Posterior cingulate gyrus (tissue), 11 donors: ENCODE measurements at regions not wholly inside any gene's neighbourhood (a gene's known extent, or its start where the extent isn't known, plus 50 kb on each side); places are given as distances from the start of the nearest gene placed in this dataset.
"Not testable (repeated sequence)": the region's sequence is repeated elsewhere in the genome, so short reads cannot be mapped to it uniquely, and the experiment has no call there.

Experiments used
- DNase-seq, 10 donors: peaks; one replicate each; pipeline versions ENCODE4 v3.0.0 to v3.0.0-alpha.2; 2020 to 2021; ENCODE audit warnings: mixed read lengths in 3 of 10
- intact Hi-C: fragments of 100-400 bp; cut with DNase I; formaldehyde crosslinking; loops from one replicate; pipeline ENCODE4 v1.15.1; 2023

DNA sequence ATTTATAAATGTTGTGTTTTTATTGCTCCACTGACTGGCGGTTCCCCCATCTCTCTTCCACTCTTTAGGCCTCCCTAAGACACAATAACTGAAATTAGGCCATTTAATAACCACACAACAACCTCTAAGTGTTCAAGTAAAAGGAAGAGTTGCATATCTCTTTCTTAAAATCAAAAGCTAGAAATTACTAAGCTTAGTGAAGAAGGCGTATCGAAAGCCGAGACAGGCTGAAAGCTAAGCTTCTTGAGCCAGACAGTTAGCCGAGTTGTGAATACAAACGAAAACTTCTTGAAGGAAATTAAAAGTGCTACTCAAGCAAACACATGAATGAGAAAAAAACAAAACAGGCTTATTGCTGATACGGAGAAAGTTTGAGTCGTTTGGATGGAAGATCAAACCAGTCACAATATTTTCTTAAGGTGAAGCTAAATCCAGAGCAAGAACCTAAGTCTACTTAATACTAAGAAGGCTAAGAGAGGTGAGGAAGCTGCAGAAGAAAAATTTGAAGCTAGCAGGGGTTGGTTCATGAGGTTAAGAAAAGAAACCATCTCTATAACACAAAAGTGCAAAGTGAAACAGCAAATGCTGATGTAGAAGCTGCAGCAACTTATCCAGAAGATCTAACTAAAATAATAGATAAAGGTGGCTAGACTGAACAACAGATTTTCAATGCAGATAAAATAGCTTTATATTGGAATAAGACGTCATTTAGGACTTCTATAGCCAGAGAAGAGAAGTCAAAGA lies 194.0 kb upstream of the TTC29 start:
- DNase-seq = no peak
- intact Hi-C loops = no loop called here

DNA sequence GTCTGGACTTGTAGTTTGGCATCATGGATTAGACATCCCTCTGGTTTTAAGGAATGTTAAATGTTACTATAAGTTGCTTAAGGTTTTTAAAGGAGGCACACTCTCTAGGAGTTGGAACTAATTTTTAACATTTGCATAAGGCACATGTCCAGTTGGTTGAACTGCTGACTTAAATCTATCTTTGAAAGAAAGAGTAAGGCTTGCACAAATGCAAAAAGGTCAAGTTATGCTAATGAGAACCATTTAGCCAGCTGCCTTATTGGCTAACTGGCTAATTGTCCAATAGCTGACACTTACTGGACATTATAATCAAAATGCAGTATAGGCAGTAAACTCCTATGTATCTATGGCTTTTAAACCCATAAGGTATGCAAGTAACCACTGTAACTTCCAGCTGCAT lies 206.1 kb upstream of the TTC29 start:
- intact Hi-C loops = no loop called here
- DNase-seq = no peak

DNA sequence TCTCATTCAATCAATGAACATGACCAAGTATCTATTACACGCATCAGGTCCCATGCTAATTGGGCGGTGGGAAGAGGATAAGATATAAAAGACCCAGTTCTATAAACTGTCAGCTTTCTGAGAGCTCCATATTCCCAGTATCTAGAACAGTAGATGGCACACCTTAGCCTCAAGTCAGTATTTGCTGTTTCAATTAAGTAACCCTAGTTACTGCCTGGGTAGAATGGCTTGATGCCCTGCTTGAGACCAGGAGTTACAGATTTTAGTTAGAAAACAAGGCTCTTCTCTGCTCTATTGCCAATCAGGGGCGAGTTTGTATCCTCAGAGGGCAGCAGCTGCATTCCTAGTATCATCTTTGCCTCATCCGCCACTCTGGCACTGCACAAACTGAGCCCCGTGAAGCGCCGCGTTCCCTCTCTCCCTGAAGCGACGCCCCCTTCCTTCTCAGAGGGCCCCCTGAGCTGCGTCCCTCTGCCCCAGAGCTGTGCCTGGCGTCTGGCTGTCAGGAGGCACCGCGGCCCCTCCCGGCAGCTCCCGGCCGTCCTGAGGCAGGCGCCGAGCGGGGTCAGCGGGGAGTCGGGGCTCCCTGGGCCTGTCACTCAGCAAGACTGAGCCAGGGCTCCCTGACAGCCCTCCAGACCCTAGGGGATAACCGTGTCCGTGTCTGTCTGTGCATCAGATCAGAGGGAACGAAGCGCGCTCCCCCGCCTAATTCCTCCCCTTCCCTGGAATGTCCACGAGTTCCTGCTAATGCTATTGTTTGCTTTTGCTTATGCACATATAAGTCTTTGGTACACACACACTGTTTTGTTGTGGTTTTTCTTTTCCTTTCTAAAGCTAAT lies 212.4 kb upstream of the TTC29 start:
- intact Hi-C loops = no loop called here
- DNase-seq = peak in 9 of 10 donors; percentile 13 to 86 (median 30)

DNA sequence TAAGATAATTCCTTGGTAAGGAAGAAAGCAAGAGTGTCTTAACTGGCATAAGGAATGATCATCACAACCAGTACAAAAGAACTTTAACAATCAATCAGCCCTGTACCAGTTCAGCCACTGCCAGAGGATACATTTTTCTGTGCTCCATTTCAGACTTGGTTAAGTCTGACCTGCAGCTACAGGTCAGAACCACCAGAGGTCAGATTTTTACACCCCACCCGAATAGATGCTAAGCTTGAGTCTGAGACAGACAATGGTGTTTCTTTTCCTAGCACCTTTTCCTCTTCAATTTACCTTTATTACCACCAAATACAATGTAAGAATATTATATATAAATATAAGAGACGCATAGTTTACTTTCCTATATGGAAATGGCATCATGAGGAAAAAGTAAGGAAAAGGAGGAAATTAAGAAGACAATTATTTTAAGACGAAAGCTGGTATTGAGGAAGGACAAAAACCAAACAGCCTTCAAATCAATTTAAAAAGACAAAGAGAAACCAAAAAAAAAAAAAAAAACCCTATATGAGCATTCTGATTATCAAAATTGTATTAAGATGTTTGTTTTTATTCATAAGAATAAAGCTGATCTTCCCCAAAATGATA lies 215.3 kb upstream of the TTC29 start:
- DNase-seq = no peak
- intact Hi-C loops = loop anchor here (1.0 to 10.0 kb wide), 2 partner anchors 354 to 429 kb away; no protein-coding TSS in a partner anchor

DNA sequence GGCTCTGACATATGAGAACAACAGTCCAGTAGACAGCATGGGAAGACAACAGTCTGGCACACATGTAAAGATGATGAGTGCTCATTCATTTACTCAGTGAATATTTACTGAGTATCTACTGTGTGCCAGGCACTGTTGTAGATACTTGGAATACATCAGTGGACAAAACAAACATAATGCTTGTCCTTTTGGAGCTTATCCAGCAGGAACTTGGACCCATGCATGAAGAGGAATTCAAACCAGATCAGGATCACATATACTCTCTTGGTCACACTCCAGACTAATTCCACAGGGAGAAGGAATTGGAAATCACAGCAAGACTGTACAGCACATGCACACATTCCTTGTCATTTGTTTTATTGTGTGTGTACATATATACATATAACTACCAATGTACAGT lies 217.6 kb upstream of the TTC29 start:
- intact Hi-C loops = loop anchor here (10.0 kb wide), 1 partner anchor 351 kb away; no protein-coding TSS in a partner anchor
- DNase-seq = no peak

DNA sequence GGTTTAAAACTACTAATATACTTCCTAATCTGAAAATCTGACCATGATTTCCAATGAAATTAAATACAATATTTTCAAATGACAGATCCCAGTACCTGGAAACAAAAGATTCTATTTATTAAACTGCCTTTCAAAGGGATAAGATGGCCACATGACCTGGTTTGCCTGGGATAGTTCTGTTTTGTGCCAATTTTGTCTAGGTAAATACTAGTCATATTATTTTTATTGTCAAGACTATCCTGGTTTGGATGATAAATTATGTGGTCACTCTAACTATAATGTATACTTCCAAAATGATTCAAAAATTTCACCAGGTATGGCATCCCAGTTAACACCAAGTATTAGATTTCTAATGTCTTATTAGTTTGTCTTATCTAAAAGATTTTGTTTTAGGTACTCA lies 222.5 kb upstream of the TTC29 start:
- DNase-seq = not testable (repeated sequence)
- intact Hi-C loops = loop anchor here (10.0 kb wide), 1 partner anchor 347 kb away; no protein-coding TSS in a partner anchor

DNA sequence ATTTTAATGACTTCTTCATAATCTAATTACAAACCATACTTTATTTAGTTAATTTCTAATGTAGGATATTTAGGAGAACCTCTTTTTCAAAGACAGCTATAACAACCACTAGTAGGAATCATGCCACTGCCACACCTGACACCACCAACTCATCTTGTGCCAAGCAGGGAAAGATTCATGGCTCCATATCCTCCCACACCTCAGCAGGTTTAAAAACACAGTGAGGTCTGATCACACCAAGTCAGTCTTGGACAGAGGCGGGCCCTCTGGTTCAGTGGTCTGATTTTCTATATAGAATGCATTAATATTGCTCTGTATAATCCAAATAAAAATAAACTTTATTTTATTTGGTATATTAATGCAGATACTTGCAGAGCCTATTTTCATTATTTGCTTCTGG lies 227.7 kb upstream of the TTC29 start:
- intact Hi-C loops = no loop called here

DNA sequence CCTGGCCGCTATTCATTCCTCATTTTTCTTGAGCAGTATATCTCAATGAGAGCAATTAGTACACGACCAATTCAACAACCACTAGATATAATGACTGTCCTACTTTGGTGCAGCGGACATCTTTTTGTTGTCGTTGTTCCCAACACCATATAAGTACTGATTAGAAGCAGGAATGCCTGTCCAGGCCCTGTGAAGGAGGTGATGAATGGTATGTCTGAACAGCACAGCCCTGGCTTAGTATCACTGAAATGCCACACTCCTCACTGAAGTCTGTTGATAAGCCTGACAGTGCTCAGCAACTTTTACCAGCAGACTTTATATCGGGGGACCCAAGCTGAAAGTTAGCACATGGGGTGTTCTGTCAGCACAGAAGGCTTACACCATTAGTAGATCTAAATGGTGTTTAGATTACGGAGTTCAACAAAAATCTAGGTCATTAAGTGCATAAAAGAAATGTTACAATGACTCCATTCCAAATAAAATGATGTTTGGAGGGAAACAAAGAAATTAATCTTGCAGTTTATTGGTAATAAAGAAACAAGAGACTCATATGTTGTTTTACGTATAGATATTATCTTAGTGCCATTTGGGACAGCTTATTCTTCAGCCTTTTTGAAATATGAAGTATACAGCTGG lies 228.3 kb upstream of the TTC29 start:
- intact Hi-C loops = no loop called here
- DNase-seq = no peak

More for the DNA sequence above, 227.7 kb upstream of the TTC29 start:
- no peak for DNase-seq

DNA sequence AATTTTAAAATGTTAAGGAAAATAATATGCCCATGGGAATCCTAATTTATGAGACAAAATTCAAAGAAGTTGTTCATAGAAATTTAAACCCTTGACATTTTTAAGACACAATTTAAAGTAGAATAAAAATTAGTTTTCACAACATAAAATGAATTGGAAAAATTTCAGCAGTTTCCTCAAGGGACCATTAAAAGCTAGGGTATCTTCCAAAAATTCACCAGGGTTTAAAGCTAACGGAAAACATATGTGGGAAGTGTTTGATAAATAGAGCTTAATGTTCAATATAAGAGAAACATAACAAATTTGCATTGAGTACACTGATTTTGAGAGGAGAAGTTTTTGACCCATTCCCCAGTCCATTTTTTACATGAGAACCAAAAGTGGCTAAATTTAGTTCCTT lies 228.9 kb upstream of the TTC29 start:
- intact Hi-C loops = no loop called here
- no peak for DNase-seq

DNA sequence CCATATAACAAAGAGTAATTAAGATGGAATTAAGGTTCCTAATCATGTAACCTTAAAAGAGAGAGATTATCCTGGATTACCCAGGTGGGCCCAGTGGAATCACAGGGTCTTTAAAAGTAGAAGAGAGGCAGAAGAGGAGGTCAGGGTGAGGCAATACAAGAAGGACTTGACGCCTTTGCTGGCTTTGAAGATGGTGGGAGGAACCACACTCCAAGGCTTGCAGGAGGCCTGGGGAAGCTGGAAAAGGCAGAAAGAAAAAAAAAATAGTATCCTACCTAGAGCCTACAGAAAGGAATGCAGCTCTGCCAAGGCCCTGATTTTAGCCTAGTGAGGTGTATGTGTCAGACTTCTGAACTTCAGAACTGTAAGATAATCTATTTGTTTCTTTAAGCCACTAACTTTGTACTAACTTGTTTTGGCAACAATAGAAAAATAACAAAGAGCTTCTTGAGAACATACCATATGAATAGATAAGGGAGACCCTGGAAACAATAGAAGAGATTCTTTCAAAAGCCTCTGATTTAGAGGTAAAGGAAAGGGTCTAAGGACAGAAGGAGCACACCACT lies 229.9 kb upstream of the TTC29 start:
- intact Hi-C loops = no loop called here
- DNase-seq = no peak

DNA sequence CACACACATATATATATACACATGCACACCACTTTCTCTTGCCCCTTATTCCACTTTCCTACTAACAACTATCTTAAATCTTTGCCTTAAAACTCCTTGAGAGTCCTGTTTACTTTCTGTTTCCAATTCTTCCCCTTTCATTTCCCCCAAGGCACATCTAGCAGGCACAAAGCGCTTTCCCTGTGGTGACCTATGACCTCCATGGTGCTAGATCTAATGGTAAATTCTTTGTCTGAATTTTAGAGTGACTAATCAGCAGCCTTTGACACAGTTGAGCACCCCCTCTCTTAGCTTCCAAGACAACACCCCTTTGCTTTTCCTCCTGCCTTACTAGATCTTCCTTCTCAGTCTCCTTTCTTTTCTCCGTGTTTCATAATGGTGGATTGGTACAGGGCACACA lies 236.4 kb upstream of the TTC29 start:
- DNase-seq = no peak
- intact Hi-C loops = no loop called here

DNA sequence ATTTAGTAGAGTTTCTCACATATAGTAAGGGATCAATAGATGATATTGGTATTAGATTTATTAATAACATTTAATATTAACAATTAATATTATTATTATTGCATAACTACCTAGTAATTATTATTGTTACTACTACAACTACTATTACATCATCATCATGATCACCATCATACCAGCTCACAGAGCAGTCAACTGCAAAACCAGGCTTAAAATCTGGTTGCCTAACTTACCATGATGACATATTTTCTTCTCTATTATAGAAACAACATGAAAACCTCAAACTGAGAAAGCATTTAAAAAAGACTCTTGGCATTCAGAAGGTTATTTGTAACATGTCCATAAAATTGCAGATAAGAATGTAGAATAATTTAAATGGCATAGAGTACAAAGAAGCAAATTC lies 247.0 kb upstream of the TTC29 start:
- no peak for DNase-seq

DNA sequence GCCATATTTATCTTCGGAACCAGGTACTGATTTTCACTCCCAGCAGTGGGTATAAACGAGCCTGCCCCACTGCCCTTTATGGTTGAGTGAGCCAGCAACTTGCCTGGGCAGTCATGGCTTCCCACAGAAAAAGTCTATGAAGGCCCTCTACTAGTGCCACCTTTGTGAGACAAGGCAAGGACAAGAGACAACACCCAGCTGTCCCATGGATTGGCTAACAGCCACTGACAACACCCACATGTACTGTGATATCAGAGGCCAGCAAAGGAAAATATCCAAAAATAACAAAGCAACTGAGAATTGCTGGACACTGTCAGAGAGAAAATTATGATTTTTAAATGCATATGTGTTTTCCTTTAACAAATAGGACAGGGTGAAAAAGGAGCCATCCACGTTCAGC lies 248.4 kb upstream of the TTC29 start:
- intact Hi-C loops = no loop called here
- DNase-seq = no peak

More for the DNA sequence above, 247.0 kb upstream of the TTC29 start:
- intact Hi-C loops = no loop called here

DNA sequence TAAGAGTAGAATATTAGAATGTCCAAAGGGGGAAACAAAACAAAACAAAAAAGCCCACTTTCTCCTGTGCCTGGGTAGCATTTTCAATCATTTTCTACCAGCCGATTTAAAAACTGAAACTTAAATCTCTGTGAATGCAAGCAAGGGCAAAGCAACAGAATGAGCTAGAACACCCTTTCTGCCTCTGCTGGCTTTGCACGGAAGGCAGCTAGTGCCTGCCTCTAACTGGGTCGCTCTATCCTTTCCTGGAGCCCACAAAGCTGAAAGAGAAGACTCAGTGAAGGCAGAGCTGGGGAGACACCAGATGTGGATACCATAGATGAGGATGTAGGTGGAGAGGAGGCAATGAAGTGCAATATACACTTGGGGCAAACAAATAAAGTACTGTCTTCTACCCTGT lies 248.9 kb upstream of the TTC29 start:
- intact Hi-C loops = no loop called here
- peak in 1 of 10 donors; percentile 57 for DNase-seq

DNA sequence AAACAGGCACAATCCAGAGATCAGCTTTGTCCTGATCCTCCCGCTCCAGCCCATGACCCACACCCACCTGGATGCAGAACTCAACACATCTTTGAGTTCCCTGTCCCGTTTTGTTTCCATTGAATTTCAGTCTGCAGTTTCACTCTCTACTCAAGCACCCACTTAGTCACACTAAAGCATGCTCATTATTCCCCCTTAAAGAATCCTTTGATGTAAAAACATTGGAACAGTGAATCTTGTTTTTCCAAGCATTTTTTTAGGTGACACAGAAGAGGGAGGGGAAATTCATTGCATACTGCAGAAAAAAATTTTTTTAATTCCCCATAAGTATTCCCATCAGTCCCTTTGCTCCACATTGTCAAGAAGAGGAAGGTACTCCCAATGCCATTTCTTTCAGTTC lies 249.7 kb upstream of the TTC29 start:
- intact Hi-C loops = no loop called here
- DNase-seq = no peak

DNA sequence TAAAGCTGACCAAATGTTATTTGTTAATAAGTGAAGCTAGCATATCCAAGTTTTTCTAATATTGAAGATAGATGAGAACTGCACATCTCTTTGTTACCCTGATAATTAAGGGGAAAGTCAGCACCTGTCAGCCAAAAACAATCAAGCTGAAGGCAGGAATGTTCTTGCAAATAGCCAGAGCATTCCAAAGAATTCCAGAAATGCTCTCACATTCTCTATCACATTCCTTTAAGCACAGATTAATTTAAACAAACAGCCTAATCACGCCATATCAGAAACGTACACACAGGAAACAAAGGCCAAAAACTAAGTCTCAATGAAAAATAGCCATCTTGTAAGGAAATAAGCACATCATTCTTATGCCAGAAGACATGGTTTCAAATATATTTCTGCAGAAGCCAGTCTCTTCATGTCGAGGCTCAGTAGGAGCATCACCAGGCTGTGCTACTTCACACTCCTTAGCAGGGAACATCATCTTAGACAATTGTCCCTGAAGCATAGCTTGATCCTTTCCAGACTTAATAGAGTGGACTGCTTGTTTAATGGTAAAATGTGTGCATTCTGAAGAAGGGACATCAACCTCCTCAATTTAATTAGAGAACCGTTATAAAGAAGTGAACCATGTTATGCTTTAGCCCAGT lies 252.9 kb upstream of the TTC29 start:
- intact Hi-C loops = no loop called here

DNA sequence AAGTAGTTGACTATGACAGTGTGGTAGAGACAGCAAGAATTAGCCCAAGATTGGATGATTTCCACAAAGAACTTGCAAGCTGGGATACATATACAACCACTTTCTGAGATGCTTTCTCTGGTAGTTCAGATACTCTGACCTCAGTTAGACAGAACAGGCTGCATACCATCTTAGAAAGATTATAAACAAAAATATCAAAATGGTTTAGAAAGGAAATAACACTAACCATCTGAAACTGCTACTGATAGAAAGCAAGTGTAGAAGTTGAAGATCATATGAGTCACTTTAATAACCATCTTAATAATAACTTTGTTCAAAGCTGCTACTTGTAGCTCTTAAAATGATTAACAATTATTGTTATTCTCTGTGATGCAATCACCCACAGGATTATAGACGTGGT lies 255.4 kb upstream of the TTC29 start:
- DNase-seq = no peak
- intact Hi-C loops = no loop called here

More for the DNA sequence above, 252.9 kb upstream of the TTC29 start:
- no peak for DNase-seq

DNA sequence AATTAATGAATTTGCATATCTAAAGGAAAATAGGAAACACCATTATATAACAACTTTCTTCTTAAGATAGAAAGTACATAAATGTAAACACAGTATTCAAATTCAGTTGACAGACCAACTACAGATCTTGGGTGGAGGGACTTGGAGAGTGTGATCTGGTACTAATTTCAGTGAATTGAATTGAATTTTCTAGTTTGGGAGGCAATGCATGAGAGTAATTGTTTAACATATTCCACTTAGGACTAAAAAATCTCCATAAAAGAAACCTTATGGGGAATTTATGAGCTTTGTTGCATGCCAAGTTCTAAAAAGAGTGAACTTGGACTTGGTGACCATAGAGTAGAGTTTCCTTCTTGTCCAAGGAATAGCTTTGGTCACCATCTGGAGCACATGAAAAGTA lies 261.1 kb upstream of the TTC29 start:
- intact Hi-C loops = no loop called here
- no peak for DNase-seq

DNA sequence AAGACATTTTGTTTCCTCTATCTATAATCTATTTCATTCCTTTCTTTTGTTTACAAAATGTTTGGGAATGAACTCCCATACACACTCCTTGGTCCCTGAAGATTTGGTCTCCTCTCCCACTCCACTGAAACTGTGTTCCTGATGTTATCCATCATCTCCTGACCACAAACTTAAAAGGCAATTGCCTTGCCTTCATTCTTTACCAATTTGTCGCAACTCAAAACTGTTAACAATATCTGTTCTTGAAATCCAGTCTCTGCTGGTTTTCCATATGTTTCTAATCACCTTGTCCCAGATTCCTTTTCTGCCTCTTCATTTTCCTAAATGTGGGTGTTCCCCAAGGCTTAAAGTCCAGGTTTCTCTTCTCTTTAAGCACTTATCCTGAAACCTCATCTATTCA lies 262.2 kb upstream of the TTC29 start:
- intact Hi-C loops = no loop called here
- DNase-seq = no peak

DNA sequence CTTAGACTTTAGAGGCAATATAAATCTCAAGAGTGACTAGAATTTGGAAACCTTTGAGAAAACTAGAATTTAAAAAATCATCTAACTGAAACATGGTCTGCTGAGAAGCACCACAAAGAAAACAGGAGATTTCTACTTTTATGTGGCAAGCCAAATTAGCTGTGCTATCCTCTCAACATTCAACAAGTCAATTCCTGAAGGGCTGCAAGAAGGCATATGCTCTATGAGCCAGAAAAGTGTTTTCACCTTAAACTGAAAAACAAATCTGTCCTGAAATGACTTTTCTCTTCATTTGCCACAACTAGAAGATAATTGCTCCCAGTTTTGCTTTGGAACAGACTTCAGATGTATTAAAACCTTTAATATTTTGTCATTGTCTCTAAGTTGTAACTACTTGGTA lies 263.2 kb upstream of the EDNRA start:
- intact Hi-C loops = no loop called here
- DNase-seq = no peak
